GM19395 (cell line): ENCODE measurements at regions not wholly inside any gene's neighbourhood (a gene's known extent, or its start where the extent isn't known, plus 50 kb on each side); places are given as distances from the start of the nearest gene placed in this dataset.
"Not testable (repeated sequence)": the region's sequence is repeated elsewhere in the genome, so short reads cannot be mapped to it uniquely, and the experiment has no call there.

Experiments used
- ATAC-seq: cut with Tn5 transposase; IDR thresholded peaks from one replicate; pipeline ENCODE4 v1.9.1; 2021; ENCODE audit warnings: mild to moderate bottlenecking, moderate library complexity; ENCODE audit not compliant: unreplicated experiment

- ATAC-seq, result no peak
These were observed 104.9 kb downstream of the CHIC2 start for GRCh38 chr4:53959343-53960120.

DNA sequence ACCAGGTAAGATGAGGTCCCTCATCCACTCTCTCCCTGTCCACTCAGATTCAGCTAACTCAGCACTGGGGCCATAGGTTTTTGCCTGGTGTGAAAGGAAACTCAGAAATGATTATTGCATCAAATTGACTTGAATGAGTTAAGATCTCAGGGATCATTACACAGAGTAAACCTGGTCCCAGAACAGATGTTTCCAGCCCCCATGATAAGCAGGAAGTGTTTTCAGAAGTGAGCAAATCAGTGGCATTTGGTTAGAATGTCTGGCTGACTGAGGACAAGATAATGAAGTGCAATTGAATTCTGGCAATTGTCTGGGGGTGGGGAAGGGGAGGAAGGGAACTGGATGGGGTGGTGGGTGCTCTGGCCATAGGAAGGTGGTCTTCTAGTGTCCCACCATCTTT lies 108.0 kb downstream of the CHIC2 start:
- ATAC-seq, result no peak

DNA sequence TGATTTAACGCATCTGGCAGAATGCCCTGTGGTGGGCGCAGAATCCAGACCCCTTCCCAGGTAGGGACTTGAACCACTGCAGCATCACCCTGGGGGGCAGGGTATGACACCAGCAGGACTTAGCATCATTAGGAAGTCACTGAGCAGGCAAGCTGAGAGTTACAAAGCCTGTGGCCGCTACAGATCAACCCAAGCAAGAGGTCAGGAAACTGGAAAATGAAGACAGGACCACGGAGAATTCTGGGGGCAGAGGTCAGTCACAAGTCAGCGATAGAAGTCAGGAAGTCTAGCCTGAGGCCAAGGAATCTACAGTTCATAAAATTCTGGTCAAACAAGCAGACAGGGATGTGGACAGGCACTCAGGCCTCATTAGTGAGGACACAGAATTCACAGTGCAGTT lies 108.4 kb downstream of the CHIC2 start:
- no peak for ATAC-seq

- no peak for ATAC-seq
These were observed 113.0 kb downstream of the CHIC2 start for GRCh38 chr4:53951414-53951813.

DNA sequence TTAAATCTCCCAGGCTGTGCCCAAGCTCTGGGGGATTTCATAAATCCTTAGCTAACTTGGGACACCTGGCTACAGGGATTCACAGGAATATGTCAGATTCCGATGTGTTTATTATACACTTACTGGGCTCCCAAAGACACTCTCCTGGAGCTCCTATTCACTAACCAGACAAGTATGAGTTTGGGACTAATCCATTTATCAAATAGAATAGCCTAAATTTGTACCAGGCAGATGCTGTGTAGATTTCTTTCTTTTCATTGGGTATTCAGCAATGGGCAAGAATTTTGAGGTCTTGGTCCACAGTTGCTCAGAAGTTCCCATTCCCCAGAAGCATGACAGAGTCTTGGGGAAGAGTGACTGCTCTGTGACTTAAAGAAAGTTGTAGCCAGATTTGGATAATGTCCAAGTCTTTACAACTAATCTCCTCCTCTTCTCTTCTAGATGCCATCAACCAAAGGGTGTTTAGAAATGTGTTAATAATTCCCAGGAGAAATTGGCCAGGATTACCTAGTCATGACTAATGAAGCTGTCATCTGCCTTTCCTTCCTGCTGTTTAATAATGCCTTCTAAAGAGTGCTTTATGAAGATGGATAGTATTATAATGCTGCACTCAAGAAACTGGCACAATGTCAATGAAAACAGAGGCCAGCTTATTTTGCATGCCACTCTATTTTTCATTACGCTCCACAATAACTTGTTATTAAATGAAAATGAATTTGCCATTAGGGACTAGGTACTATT lies 120.9 kb downstream of the CHIC2 start:
- ATAC-seq, result no peak

DNA sequence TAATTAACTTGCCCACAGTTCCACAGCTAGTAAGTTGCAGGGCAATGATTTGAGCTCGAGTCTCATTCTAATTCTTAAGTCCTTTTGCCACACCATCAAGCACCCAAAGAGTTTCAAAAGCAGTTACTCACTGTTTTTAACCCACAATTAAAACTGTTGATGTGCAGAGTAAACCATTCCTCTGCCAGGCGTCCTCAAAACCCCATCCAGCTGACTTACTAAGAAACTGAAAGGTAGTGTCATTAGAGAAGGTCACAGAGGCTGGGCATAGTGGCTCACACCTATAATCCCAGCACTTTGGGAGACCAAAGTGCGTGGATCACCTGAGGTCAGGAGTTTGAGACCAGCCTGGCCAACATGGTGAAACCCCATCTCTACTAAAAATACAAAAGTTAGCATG lies 121.7 kb downstream of the CHIC2 start:
- ATAC-seq, result no peak

DNA sequence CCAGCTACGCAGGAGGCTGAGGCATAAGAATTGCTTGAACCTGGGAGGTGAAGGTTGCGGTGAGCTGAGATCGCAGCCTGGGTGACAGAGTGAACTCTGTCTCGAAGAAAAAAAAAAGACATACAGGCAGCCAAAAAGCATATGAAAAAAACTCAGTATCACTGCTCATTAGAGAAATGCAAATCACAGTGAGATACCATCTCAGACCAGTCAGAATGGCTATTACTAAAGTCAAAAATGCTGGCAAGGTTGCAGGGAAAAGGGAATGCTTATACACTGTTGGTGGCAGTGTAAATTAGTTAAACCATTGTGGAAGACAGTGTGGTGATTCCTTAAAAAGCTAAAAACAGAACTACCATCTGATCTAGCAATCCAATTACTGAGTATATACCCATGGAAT lies 123.1 kb downstream of the CHIC2 start:
- no peak for ATAC-seq

DNA sequence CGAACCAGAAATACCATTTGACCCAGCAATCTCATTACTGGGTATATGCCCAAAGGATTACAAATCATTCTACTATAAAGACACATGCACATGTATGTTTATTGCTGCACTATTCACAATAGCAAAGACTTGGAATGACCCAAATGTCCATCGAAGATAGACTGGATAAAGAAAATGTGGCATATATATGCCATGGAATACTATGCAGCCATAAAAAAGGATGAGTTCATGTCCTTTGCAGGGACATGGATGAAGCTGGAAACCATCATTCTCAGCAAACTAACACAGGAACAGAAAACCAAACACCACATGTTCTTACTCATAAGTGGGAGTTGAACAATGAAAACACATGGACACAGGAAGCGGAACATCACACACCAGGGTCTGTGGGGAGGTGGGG lies 124.5 kb downstream of the CHIC2 start:
- not testable (repeated sequence) for ATAC-seq

DNA sequence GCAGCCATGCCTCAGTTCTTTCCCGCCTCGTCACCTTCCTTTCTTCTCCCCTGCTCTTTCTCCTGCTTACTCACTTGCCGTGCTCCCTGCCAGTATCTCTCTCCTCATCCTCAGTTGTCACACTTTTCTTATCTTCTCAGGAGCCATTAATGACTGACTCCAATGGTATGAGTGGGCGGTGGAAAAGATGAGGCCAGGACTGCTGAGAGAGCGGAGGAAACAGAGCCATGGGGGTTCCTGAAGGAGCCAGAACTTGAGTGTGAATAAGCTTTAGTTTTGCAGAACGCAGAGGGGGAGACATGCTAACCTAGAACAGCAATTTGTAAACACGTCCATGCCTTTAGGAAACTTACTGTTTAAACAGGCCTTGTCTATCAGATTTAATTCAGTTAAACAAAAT lies 126.5 kb downstream of the CHIC2 start:
- ATAC-seq, result no peak

DNA sequence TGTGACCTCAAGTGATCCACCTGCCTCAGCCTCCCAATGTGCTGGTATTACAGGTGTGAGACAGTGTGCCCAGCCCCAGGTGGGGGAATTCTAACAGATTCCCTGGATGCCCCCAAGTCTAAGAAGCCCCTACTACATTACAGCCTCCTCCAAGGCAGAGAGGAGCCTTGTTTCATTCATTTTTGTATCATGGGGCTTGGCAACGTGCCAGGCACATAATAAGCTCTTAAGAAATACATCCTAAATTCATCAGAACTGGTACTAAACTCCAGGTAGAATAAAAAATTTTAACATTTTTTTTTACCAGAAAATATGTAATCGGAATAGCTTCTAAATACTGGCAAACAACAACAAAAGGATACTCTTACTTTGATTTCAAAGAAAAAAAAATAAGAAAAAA lies 127.1 kb downstream of the CHIC2 start:
- ATAC-seq, result no peak

GRCh38 chr4:53935780-53936179 lies 128.6 kb downstream of the CHIC2 start:
- ATAC-seq, result no peak

DNA sequence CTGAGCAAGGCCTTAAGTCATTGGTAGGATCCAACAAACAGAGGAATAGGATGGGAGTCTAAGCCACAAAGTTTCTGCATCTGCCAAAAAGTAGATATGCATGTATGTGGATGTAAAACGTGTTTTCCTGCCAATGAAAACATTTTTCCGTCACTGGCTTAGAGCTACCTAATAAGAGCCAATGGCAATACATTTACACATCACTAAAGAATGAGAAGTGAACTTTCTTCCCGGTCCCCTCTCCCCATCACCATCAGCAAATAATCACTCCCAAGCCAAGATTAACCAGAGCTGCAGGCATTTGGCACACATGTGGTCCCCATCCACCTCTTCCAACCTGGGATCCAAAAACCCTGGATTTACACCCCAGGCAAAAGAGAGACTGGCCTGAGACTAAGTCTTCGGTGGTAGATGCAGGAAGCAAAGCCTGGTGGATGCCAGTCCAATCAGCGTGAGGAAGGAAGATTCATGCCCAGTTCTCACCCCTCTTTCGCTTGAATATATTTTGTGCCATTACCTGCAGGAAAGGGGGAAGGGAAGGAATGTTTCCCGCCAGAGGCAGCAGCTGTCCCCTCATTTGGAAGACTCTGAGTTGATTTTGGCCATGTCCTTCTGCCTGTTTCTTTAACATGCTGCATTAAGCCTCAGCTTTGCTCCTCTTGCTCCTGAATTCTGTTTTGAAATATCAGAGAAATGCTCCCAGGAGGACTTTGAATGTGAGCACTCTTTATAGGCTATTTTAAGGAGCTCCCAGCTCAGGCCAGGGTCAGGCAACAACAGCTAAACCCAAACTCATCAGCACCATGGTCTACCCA lies 131.4 kb downstream of the CHIC2 start:
- ATAC-seq, result no peak

- ATAC-seq, result no peak
These were observed 132.9 kb downstream of the CHIC2 start for GRCh38 chr4:53931461-53931961.

DNA sequence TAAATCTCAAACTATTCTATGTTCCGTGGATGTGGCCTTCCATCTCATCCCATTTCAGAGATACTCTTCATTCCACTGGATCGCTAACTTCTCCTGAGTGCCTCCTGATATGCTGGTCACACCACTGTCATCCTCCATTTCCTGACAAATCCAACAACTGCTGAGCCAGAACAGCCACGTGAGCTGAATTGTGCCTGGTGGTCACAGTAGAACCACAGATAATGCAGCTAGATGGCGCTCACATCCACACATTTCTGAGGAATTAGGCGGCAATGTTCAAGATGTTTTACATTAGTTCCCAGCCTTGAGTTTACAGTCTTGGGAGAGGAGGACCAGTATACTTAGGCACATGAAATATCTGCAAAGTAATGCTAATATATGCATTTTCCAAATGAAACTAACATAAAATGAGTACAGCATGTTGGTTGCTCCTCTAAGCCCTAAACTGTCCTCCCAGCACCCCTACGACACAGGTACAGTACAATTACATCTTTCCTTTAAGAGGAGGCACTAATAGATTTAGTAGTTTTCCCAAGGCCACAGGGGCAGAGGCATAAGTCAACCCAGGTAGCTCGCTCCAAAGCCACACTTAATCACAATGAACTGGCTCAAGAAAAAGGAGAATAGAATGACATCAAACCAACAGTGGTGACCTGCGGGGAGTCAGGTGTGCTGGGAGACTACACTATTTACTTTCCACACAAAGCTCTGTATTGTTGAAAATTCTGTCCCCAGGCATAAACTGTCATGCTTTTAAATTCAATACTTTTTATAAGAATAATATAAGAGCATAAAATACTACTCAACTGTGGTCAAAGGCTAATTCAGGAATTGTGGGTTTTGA lies 134.2 kb downstream of the CHIC2 start:
- ATAC-seq, result peak; percentile 68

- no peak for ATAC-seq
These were observed 135.1 kb downstream of the CHIC2 start for GRCh38 chr4:53929311-53929710.

GRCh38 chr4:53928825-53929224 lies 135.6 kb downstream of the CHIC2 start:
- ATAC-seq, result no peak

- no peak for ATAC-seq
These were observed 139.3 kb downstream of the CHIC2 start for GRCh38 chr4:53925050-53925605.

GRCh38 chr4:53924333-53925049 lies 139.9 kb downstream of the CHIC2 start:
- ATAC-seq, result no peak

DNA sequence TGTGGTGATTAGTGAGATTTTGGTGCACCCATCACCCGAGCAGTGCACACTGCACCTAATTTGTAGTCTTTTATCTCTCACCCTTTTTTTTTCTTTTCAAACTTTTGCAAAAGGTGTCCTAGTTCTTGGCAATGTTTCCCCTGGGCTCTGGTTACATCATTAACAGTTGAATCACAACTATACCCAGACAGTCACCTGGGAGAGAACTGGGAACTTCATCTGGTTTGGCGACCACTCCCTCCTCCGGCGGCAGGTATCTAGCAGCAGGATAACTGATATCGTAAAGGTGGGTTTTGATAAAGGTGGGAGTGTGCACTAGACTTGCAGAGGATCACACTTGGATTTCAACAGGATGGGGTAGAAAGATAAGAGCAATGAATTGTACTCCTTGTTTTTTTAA lies 140.5 kb downstream of the CHIC2 start:
- no peak for ATAC-seq

GRCh38 chr4:53921856-53922255 lies 142.5 kb downstream of the CHIC2 start:
- ATAC-seq, result no peak
